RWPE1 (cell line): ENCODE measurements at regions not wholly inside any gene's neighbourhood (a gene's known extent, or its start where the extent isn't known, plus 50 kb on each side); places are given as distances from the start of the nearest gene placed in this dataset.
A peak's percentile ranks its signal among the peaks of the same experiment; 100 is the strongest.

Experiments used
- CTCF ChIA-PET: fragments of 350-600 bp; sonication (Branson Sonifier 250); formaldehyde crosslinking; extraction: SDS; loops from one replicate; lab custom pipeline; 2021; lab: Yijun Ruan, JAX
- POLR2A ChIA-PET: fragments of 400-600 bp; formaldehyde crosslinking; extraction: SDS; loops from one replicate; lab custom pipeline; 2020; ENCODE audit warnings: antibody characterized with exemption; ENCODE audit not compliant: low non-redundant PET; lab: Yijun Ruan, JAX
- DNase-seq: peaks from one replicate; pipeline ENCODE4 v3.0.0; 2012; ENCODE audit warnings: low spot score
- H3K27ac ChIP-seq: fragments of 450-650 bp; 2 replicates; pipeline ENCODE4 v1.5.1; 2017
- TF ChIP-seq, protein P1 (sequence below): fragments of 450-650 bp; conservative IDR thresholded peaks from 2 replicates; pipeline ENCODE4 v1.5.1; 2017; ENCODE audit warnings: low read depth, mild to moderate bottlenecking

DNA sequence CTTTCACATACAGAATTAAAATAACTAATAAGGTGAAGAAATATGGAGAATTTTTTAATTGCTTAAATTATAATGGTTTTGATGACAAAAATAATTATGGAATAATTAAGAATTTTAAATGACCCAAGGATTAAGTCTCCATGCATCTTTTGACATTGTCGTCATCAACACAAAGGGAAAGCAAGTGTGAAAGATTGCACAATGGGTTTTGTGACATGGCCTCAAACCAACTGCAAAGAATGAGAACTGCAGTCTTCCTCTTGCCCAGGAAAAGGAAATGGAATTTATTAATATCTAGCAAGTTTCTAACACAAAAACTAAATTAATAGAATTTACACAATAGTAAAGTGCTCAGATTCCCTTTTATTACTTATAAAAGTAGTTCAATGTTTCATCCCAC, 329.1 kb upstream of the PKDCC start:
- TF ChIP-seq, protein P1, sequence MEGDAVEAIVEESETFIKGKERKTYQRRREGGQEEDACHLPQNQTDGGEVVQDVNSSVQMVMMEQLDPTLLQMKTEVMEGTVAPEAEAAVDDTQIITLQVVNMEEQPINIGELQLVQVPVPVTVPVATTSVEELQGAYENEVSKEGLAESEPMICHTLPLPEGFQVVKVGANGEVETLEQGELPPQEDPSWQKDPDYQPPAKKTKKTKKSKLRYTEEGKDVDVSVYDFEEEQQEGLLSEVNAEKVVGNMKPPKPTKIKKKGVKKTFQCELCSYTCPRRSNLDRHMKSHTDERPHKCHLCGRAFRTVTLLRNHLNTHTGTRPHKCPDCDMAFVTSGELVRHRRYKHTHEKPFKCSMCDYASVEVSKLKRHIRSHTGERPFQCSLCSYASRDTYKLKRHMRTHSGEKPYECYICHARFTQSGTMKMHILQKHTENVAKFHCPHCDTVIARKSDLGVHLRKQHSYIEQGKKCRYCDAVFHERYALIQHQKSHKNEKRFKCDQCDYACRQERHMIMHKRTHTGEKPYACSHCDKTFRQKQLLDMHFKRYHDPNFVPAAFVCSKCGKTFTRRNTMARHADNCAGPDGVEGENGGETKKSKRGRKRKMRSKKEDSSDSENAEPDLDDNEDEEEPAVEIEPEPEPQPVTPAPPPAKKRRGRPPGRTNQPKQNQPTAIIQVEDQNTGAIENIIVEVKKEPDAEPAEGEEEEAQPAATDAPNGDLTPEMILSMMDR, result no peak
- no peak for DNase-seq
- CTCF ChIA-PET, result no interaction called here
- POLR2A ChIA-PET, result no interaction called here
- no peak overlapping the region for H3K27ac ChIP-seq

DNA sequence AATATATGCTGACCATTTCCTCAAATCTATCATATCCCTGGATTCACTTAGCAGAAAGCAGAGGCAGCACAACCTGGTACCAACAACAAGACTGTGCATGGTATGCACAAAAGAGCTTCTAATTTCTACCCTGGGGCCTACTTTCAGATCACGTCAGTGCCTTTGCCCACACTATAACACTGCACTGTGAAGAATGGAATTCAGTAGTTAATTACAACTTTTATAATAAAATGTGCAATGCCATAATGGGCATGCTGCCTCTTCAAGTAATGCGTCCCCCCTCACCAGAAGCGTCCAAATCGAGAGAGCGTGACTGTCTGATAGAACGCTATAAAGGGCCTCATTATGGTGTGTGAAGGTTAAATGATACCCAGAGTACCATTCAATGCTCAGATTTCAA, 328.1 kb upstream of the PKDCC start:
- no peak overlapping the region for H3K27ac ChIP-seq
- POLR2A ChIA-PET, result no interaction called here
- TF ChIP-seq, protein P1, result no peak
- CTCF ChIA-PET, result no interaction called here
- no peak for DNase-seq

DNA sequence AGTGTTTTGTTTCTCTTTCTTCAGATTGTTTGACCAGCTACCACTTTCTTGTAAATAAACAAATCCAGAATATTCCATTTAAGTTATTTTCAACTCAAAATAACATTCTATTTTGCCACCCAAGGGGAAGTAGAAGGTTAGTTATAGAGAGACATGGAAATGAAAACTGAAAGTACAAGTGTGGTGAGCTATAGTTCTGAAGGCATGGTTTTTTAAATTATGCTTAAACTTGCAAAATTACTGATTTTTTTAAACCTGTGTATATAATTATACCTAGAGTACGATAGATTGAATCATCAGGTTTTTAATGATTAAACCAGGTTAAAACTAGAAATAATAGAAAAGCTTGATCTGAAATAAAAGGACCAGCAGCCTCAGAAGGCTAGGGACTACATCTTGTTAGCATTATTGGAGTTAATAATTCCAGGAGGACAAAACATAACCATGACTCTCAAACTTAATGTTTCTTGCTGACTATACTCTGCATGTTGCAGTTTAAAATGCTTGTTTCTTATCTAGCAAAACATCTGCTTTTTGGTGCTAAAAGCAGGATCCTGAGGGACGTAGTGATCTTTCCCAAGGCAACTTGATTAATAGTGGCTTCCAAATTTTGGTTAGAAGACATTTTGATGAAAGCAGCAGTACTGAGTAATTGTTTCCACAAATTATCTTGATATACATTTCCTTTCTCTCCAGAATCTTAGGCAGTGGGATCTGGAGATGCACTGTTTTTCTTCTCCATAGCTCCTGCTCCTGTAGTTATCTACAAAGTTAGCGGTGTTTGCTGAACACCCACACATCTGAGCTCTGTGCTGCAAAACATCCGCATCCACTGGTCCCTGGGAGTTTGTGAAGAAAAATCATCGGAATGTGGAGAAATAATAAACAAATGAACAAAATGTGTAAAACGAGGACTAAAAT, 327.2 kb upstream of the PKDCC start:
- ChIA-PET POLR2A (no interaction called here), CTCF (no interaction called here)
- TF ChIP-seq, protein P1, result no peak
- DNase-seq, result no peak
- H3K27ac ChIP-seq, result no peak overlapping the region

DNA sequence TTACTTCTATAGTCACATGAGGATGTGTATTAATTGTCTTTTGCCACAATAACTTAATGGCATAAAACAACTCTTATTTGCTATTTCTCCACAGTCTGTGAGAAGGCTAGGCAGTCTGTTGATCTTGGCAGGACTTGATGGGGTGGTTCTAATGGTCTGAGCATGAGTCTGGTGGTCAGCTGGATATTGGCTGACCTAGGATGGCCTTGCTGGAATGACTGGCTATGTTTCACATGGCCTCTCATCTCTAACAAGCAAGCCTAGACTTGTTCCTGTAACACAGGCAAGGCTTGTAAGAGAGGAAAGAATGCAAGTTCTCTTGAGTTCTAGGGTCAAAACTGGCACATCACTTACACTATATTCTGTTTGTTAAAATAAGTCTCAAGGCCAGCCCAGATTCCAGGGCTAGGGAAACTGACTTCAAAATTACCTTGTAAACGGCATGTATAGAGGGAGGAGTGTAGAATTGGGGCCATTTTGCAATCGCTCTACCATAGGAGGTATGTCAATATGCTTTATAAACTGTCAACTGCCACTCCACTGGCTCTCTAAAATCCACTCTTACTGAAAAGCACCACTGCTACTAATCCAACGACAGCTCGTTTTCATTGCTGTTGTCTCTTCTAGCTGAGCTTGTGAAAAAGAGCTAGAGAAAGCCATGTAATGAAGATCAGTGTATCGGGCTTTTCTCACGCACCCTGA, 325.0 kb upstream of the PKDCC start:
- H3K27ac ChIP-seq, result no peak overlapping the region
- ChIA-PET CTCF (interaction anchor here (0.5 kb wide), 1 partner anchor 940 kb away, joined by 3 read pairs; no protein-coding TSS in a partner anchor), POLR2A (no interaction called here)
- TF ChIP-seq, protein P1, result no peak
- peak; percentile 61 for DNase-seq

DNA sequence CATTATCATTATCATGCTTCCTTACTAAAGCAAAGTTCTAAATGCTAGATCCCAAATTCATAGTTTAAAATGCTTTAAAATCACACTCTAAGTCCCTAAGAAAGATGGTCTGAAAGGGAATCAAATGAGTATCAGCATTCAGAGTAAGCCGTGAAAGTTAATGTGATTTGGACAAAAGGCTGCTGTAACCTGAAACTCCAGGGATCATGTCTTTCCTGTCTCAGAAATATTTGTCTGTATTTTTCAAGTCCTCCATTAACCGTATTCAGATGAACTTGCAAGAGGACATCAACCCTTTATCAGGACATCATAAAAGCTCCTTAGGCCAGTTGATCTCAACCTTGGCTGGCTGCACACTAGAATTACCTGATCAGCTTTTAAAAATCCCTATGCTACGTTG, 324.3 kb upstream of the PKDCC start:
- TF ChIP-seq, protein P1, result no peak
- DNase-seq, result no peak
- ChIA-PET POLR2A (no interaction called here), CTCF (no interaction called here)
- no peak overlapping the region for H3K27ac ChIP-seq

DNA sequence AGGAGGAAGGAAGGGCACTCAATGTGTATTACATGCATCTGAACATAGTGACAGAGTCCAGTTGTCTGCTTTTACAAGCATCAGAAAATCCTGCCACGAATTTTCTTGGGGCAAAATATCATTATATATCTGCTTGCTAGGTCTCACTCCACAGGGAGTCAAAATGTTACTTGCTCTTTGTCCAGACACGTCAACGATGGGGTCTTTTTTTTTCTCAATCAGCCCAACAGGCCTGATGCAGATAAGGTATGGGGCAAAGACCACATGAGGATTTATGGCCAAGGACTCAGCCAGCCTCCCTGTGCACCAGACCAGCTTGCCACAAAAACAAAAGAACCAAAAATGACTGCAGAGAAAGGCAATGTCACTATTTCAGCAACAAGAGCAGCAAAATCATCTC, 323.4 kb upstream of the PKDCC start:
- H3K27ac ChIP-seq, result no peak overlapping the region
- no peak for DNase-seq
- CTCF ChIA-PET, result no interaction called here
- POLR2A ChIA-PET, result no interaction called here
- TF ChIP-seq, protein P1, result no peak
